ENCODE measurements at regions not wholly inside any gene's neighbourhood (a gene's known extent, or its start where the extent isn't known, plus 50 kb on each side); places are given as distances from the start of the nearest gene placed in this dataset.

DNA sequence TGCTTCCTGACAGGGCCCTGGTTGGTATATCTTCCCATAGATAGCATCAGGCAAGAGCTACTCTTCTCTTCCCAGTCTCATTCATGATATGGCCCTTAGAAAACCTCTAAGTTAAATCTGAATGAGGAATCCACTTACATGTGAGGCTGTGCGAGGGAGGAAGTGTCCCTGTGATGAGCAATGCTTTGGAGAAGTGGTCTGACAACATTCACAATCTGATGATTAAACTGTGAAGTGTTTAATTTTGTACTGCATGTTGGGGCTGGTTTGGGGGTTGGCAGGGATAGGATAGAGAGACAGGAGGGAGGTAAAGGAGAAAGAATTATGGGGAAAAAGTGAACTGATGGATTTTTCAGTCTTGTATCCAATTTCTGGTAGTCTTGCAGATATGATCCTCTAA is 421.2 kb upstream of the DAB1 start:
- no peak overlapping the region for H3K27ac ChIP-seq (ENCODE audit: low read depth in 1 of 2, low read length in 2 of 2)
- peaks cover 13 to 16% of the 10 kb centered on the region in 2 donors for H3K9me3 ChIP-seq (replicated peaks in 1 of 2; ENCODE audit: control insufficient read depth in 1 of 2, insufficient read depth in 1 of 2, low read length in 2 of 2)
- no peaks in the 10 kb centered on the region for H3K36me3 ChIP-seq (replicated peaks in 1 of 2; ENCODE audit: control insufficient read depth in 1 of 2, insufficient read depth in 2 of 2, low read length in 2 of 2)
- Mint-ChIP-seq H3K9me3 (peaks cover 6 to 26% (median 19%) of the 10 kb centered on the region in 7 donors), H3K36me3 (no peaks in the 10 kb centered on the region), H3K4me1 (no peaks in the 10 kb centered on the region), H3K27ac (no peak overlapping the region), H3K4me3 (no peak overlapping the region), H3K27me3 (ENCODE audit: low read depth in 3 of 3) (peaks cover 0 to 2% (median 0%) of the 10 kb centered on the region in 3 donors)
- H2AFZ ChIP-seq (ENCODE audit: insufficient read depth, low read depth, low read length, poor library complexity, severe bottlenecking): no peak overlapping the region
- no peaks in the 10 kb centered on the region for H3K27me3 ChIP-seq (ENCODE audit: control insufficient read depth in 2 of 2, insufficient read depth in 2 of 2, low read length in 2 of 2)
- no peaks in the 10 kb centered on the region for H3K4me1 ChIP-seq (ENCODE audit: control insufficient read depth in 1 of 2, insufficient read depth in 2 of 2, low read length in 2 of 2)
- H3K79me2 ChIP-seq (ENCODE audit: insufficient read depth, low read length): no peaks in the 10 kb centered on the region
- no peak for DNase-seq
- no peak overlapping the region for H3K4me2 ChIP-seq (replicated peaks; ENCODE audit: extremely low read depth, low read length, poor library complexity, severe bottlenecking)
- WGBS (ENCODE audit: insufficient coverage): 100% methylated on average over 1 of the region's 1 CpG
- intact Hi-C loops (cut with micrococcal nuclease): no loop called here
- TF ChIP-seq, protein P1, sequence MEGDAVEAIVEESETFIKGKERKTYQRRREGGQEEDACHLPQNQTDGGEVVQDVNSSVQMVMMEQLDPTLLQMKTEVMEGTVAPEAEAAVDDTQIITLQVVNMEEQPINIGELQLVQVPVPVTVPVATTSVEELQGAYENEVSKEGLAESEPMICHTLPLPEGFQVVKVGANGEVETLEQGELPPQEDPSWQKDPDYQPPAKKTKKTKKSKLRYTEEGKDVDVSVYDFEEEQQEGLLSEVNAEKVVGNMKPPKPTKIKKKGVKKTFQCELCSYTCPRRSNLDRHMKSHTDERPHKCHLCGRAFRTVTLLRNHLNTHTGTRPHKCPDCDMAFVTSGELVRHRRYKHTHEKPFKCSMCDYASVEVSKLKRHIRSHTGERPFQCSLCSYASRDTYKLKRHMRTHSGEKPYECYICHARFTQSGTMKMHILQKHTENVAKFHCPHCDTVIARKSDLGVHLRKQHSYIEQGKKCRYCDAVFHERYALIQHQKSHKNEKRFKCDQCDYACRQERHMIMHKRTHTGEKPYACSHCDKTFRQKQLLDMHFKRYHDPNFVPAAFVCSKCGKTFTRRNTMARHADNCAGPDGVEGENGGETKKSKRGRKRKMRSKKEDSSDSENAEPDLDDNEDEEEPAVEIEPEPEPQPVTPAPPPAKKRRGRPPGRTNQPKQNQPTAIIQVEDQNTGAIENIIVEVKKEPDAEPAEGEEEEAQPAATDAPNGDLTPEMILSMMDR (IDR thresholded peaks at IDR 0.05): no peak
- H3K4me3 ChIP-seq (replicated peaks in 1 of 3; ENCODE audit: low read depth in 2 of 3, low read length in 3 of 3): no peak overlapping the region
- H4K20me1 ChIP-seq (ENCODE audit: insufficient read depth, low read length): no peaks in the 10 kb centered on the region
- H3K9ac ChIP-seq (ENCODE audit: insufficient read depth, low read length, poor library complexity, severe bottlenecking): no peak overlapping the region

DNA sequence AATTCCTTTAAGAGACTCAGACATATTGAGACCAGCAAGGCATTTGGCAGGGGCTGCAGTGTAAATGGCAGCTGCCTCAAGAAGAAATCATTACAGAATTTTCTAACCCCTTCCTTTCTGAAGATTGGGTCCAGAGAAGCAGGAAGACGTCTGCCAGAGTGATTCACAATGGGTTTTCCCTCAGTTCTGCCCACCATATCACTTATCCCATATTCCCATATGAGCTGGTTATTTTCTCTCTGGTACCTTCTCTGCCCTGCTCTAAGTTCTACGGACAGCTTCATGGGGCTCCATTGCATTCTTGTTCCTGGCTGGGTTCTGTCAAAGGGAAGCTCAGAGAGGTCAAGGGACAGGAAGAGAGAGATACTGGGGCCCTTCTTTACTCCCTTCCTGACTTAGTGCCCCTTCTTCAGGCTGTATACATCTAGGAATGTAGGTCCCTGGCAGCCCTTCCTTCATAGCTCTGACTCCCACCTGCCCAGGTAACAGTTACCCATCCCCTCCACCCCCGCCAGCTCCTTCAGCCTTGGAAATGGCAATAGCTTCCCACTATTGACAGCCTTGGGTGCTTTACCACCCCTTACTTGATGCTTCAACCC is 420.6 kb upstream of the DAB1 start:
- TF ChIP-seq, protein P1 (IDR thresholded peaks at IDR 0.05): no peak
- Histone ChIP-seq H3K9ac (ENCODE audit: insufficient read depth, low read length, poor library complexity, severe bottlenecking) (no peak overlapping the region), H3K9me3 (replicated peaks in 1 of 2; ENCODE audit: control insufficient read depth in 1 of 2, insufficient read depth in 1 of 2, low read length in 2 of 2) (peaks cover 13 to 16% of the 10 kb centered on the region in 2 donors), H4K20me1 (ENCODE audit: insufficient read depth, low read length) (no peaks in the 10 kb centered on the region), H3K27ac (ENCODE audit: low read depth in 1 of 2, low read length in 2 of 2) (no peak overlapping the region), H3K4me3 (replicated peaks in 1 of 3; ENCODE audit: low read depth in 2 of 3, low read length in 3 of 3) (no peak overlapping the region), H3K27me3 (ENCODE audit: control insufficient read depth in 2 of 2, insufficient read depth in 2 of 2, low read length in 2 of 2) (no peaks in the 10 kb centered on the region), H3K79me2 (ENCODE audit: insufficient read depth, low read length) (no peaks in the 10 kb centered on the region), H3K4me2 (replicated peaks; ENCODE audit: extremely low read depth, low read length, poor library complexity, severe bottlenecking) (no peak overlapping the region), H2AFZ (ENCODE audit: insufficient read depth, low read depth, low read length, poor library complexity, severe bottlenecking) (no peak overlapping the region), H3K36me3 (replicated peaks in 1 of 2; ENCODE audit: control insufficient read depth in 1 of 2, insufficient read depth in 2 of 2, low read length in 2 of 2) (no peaks in the 10 kb centered on the region), H3K4me1 (ENCODE audit: control insufficient read depth in 1 of 2, insufficient read depth in 2 of 2, low read length in 2 of 2) (no peaks in the 10 kb centered on the region)
- no peak for DNase-seq
- WGBS (ENCODE audit: insufficient coverage): 56% methylated on average over 1 of the region's 3 CpGs
- Mint-ChIP-seq H3K4me3 (no peak overlapping the region), H3K36me3 (no peaks in the 10 kb centered on the region), H3K9me3 (peaks cover 6 to 26% (median 19%) of the 10 kb centered on the region in 7 donors), H3K27me3 (ENCODE audit: low read depth in 3 of 3) (peaks cover 0 to 2% (median 0%) of the 10 kb centered on the region in 3 donors), H3K4me1 (no peaks in the 10 kb centered on the region), H3K27ac (no peak overlapping the region)
- intact Hi-C loops (cut with micrococcal nuclease): no loop called here
